Iris pigment epithelial cell (primary cell): ENCODE measurements at regions not wholly inside any gene's neighbourhood (a gene's known extent, or its start where the extent isn't known, plus 50 kb on each side); places are given as distances from the start of the nearest gene placed in this dataset.
"Not testable (repeated sequence)": the region's sequence is repeated elsewhere in the genome, so short reads cannot be mapped to it uniquely, and the experiment has no call there.

Experiments
- DNase-seq: peaks from one replicate; pipeline ENCODE4 v3.0.0-alpha.2; 2011; ENCODE audit warnings: low read depth

DNA sequence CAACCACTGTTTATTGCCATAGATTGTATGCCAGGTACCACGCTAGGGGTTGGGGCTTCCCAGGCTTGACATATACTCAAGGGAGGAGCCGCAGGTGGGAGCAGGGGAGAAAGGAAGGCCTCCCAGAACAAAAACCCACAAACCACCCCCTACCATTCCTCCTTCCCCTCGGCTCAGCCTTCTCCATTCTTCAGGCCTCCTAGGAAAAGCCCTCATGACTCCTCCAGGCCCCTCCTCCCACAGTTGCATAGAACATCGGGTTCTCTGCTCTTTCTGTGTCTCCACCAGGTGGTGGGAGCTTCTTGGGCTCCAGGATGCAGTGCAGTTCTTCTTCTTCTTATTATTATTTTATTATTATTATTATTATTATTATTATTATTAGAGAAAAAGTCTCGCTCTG lies 80.3 kb downstream of the ZFP36L2 start:
- DNase-seq = no peak

- DNase-seq = peak; percentile 17
These were observed 82.1 kb downstream of the ZFP36L2 start for GRCh38 chr2:43144263-43144662.

GRCh38 chr2:43143756-43144155 lies 82.7 kb downstream of the ZFP36L2 start:
- no peak for DNase-seq

DNA sequence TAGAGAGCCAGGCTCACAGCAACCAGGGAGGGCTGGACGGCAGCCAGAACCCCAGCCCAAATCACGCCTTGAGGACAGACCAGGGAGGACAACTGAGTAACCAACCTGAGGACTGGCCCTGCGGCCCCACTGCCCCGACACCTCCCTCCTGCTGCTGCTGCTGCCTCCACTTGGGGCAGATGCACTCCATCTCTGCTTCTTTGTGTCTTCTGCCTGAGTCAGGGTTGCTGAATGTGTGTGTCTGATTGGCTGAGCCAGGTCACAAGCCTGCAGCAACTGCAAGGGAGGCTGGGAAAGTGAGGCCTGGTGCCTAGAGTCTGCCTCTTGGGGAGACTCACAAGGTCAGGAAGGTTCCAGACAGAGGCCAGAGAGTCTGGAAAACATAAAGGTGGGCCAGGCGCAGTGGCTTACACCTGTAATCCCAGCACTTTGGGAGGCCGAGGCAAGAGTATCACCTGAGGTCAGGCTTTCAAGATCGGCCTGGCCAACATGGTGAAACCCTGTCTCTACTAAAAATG lies 83.4 kb downstream of the ZFP36L2 start:
- peak; percentile 30 for DNase-seq

GRCh38 chr2:43141636-43142151 lies 84.7 kb downstream of the ZFP36L2 start:
- not testable (repeated sequence) for DNase-seq

- no peak for DNase-seq
These were observed 86.3 kb downstream of the ZFP36L2 start for GRCh38 chr2:43139996-43140621.

DNA sequence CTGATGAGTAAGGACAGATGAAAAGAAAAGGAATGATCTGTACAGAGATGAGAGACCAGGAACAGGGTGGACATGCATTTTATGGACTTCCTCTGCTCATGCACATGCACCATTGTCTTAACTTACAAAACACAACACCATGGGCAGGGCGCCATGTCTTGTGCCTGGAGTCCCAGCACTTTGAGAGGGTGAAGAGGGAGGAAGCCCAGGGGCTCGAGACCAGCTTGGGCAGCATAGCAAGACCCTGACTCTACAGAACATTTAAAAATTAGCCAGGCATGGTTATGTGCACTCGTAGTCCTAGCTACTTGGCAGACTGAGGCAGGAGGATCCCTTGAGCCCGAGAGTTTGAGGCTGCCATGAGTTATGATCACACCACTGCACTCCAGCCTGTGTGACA lies 86.9 kb downstream of the ZFP36L2 start:
- no peak for DNase-seq

GRCh38 chr2:43138441-43138840 lies 88.0 kb downstream of the ZFP36L2 start:
- no peak for DNase-seq

DNA sequence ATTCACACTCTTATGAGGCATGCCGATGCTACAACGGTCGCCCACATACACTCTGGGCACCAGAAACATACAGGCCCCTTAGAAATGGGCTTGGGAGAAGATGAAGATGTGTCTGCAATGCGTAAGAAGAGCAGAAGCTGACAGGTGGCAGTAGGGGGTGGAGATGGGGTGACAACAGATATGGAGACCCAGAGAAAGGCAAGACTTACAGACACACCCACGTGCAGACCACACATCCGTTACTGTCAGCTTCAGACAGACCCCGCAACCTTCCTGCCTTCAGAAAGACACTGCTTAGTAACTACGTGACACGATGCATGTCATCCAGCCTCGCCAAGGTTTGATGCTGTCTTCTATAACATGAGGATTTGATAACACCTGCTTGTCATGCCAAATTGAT lies 89.5 kb downstream of the ZFP36L2 start:
- no peak for DNase-seq

DNA sequence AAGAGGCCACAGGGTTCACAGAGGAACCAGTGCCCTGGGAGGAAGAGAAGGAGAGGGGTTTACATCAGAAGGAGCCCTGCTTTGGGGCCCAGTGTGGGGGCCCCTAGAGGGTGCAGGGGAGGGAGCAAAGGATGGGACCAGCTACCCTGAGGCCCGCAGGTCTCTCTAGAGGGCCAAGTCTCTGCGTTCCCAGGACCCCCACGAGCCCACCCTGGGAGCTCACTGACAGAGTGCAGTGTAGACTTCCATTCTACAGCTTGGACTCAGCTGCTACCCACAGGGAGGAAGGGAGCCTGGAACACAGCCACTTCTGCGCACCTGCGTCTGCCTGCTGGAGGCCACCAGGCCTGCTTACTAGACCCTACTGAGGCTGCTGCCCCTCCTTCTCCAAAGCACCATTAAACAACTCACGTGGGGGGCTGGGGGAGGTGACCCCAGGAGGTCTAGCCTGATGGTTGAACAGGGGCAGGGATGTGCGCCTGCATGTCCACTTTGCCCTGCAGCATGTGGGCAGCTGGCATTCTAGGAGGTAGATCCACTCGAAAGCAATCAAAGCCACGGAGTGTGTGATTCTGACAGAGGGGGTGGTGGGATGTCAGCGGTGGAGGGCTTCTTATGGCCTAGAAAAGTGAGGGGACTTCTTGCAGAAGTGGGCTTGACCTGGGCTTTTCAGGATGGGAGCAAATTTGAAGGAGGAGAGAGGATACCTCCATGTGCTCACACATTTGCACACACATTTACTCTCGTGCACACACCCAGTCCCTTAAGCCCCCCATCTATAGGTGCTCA lies 90.2 kb downstream of the ZFP36L2 start:
- no peak for DNase-seq

DNA sequence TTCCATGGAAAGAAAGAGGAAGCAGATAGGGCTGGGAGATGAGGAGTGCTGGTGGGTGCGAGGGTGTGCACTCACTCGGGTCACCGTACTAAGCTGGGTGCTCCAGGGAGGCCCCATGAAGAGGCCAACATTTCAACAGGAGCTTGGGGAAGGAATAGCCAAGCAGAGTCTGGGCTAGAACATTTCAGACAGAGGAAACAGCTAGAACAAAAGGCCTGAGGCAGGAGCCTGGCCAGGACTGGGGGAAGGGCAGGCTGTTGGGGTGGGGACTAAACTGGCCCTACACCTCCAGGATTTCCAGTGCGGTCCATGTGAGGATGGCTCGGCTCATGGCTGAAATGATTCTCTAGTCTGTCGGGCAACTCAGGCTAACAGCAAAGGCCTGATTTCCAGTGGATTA lies 90.8 kb downstream of the ZFP36L2 start:
- DNase-seq = no peak

DNA sequence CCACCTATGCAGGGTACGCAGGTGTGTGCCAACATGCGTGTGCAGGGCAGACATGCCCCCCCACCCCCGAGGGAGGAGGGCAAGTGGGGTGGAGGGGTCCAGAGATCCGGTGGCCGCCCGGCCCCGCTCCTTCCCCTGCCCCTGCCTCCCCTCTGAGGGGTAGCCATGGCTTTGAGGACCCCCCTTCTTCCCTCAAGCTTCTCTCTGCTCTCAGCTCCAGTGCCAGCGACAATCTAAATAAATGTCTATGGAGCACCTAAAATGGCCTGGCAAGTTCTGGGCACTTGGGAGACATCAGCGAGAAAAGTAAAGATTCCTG lies 91.9 kb downstream of the ZFP36L2 start:
- DNase-seq = no peak

GRCh38 chr2:43133708-43134570 lies 92.5 kb downstream of the ZFP36L2 start:
- no peak for DNase-seq

- no peak for DNase-seq
These were observed 93.1 kb downstream of the ZFP36L2 start for GRCh38 chr2:43133336-43133707.

GRCh38 chr2:43132683-43133301 lies 93.6 kb downstream of the ZFP36L2 start:
- DNase-seq = no peak

- DNase-seq = no peak
These were observed 94.3 kb downstream of the ZFP36L2 start for GRCh38 chr2:43131890-43132682.

DNA sequence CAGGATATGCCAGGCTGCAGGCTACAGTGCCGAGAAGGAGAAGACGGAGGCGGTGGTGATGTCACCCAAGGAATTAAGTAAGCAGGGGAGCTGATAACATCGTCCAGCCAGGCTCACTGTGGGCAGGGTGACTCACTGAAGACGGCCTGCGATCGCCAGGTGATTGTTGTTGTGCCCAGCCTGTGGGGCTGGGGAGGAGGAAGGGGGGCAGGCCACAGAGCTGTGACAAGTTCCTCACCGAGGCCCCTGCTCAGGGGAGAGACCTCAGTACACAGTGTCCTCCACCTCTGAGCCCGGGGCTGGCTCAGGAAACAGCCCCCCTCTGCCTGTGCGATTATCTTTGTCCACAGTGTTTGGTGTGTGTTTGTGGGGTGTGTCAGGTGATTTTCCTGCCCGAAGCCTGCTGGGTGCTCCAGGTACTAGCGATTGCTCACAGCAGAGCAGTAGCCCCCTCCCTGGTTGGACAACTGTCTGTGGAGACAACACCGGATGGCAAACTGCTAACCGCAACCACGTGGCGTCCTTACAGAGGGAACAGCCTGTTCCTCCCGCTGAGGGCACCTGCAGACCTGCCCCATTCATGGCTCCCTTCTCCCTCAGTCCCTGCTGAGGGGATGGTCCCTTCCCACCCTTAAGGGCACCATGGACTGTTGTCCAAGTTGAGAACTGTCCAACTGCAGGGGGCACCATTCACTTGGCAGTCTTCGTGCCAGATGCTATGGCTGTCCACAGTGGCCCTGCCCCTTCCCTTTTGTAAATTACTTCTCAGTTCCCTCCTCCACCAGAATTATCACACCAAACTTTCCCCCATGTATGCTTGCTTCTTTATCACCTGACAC lies 95.1 kb downstream of the ZFP36L2 start:
- DNase-seq = peak; percentile 95

DNA sequence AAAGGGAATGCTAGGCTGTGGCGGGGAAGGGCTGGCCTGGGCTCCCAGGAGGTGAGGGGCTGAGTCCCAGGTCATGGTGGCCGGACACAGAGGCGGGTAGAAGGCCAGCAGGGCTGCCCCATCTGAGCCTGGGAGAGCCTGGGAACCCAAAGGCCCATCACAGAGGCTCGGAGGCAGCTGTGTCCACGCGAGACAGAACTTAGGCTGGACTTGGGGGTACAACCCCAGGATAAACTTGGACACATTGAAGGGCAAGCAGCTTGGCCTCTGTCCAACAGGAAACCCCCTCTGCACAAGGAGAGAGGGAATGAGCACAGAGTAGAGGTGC lies 95.9 kb downstream of the ZFP36L2 start:
- no peak for DNase-seq

DNA sequence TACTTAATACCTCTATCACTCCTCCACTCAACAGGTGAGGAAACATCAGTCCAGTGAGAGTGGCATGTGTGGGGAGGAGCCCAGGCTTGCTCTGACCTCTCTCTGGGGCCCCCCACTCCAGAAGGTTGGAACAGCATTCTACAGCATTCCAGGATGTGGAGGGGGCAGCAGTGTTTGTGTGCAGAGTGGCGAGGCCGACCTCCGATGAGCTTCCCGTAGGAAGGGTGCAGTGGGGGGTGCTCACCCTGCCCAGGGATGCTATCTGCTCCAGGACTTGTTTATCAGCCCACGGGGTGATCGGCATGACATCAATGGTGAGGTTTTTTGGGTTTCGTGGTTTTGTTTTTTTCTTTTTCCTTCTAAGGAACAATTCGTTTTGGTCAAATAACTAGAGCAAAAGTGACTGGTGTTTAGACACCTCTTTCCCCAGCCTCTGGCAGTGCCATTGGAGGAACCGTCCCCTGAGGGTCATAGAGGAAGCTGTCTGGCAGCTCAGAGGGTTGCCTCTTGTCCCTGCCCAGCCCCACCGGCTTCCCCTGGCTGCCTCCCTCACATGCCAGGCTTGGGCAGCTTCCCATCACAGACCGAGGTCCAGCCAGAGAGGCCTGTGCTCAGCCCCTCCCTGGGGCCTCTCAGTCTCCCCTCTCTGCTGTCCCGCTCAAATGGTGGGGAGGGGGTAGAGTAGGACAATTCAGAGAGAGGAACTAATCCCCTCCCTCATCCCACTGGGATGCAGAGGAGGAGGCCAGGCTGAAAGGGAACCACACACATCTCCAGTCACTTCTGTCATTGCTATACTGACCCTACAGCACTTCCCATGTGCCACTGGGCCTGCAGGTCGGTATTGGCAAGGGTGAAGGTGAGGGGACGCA lies 96.5 kb downstream of the ZFP36L2 start:
- DNase-seq = peak; percentile 18

DNA sequence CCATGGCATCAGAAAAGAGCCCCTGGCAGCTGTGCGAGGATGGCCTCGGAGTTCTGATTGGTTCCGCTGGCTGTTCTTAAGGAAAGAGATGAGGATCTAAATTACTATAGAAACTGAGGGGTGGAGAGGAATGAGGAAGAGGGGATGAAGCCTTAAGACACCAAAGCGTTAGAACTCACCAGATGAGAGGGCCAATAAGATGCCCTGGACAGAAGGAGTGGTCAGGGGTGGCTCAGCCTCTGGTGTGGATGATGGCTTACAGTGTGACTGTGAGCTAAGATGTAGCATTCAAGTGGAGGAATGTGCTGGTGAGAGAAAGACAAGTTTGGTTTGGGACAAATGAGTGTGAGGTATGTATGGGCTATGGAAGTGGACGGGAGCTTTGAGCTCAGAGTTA lies 97.8 kb downstream of the ZFP36L2 start:
- no peak for DNase-seq
